H1 (cell line): ENCODE measurements at regions not wholly inside any gene's neighbourhood (a gene's known extent, or its start where the extent isn't known, plus 50 kb on each side); places are given as distances from the start of the nearest gene placed in this dataset.

ENCODE experiments used
- CTCF ChIA-PET: fragments of 300-600 bp; sonication (Branson Sonifier 250); formaldehyde crosslinking; loops from one replicate; lab custom pipeline; 2021; ENCODE audit not compliant: partially characterized antibody; lab: Charles Lee
- POLR2A ChIA-PET: fragments of 300-600 bp; sonication (Branson Sonifier 250); formaldehyde crosslinking; loops from one replicate; lab custom pipeline; 2021; ENCODE audit warnings: inconsistent platforms; ENCODE audit not compliant: partially characterized antibody; lab: Charles Lee
- DNase-seq, 2 experiments: peaks; one replicate each; pipeline versions ENCODE4 v3.0.0 to v3.0.0-alpha.2; 2010 to 2022; ENCODE audit warnings: low spot score in 2 of 2, low read depth in 1 of 2, mixed read lengths in 1 of 2
- FAIRE-seq: peaks from 2 replicates; lab custom pipeline; 2011; peaks lifted over from hg19 to GRCh38; lab: Jason Lieb, UNC
- H2AFZ ChIP-seq: 2 replicates; pipeline ENCODE4 v1.8.1; 2012; ENCODE audit warnings: low read length, inconsistent platforms
- H2AK5ac ChIP-seq: 2 replicates; pipeline ENCODE4 v1.6.1; 2013; ENCODE audit warnings: low read depth, low read length
- H2BK120ac ChIP-seq: replicated peaks from 2 replicates; pipeline ENCODE3; 2013; ENCODE audit warnings: low read depth, low read length, inconsistent platforms
- H2BK12ac ChIP-seq: 2 replicates; pipeline ENCODE4 v1.6.1; 2013; ENCODE audit warnings: low read depth, low read length
- H2BK15ac ChIP-seq: 2 replicates; pipeline ENCODE4 v1.6.1; 2013; ENCODE audit warnings: low read length
- H2BK20ac ChIP-seq: 2 replicates; pipeline ENCODE4 v1.6.1; 2013; ENCODE audit warnings: low read length
- H2BK5ac ChIP-seq: 2 replicates; pipeline ENCODE4 v1.6.1; 2013; ENCODE audit warnings: low read depth, low read length
- H3K14ac ChIP-seq: 2 replicates; pipeline ENCODE4 v1.6.1; 2013; ENCODE audit warnings: inconsistent platforms; ENCODE audit not compliant: insufficient read length
- H3K18ac ChIP-seq: 2 replicates; pipeline ENCODE4 v1.6.1; 2013; ENCODE audit warnings: low read length; ENCODE audit errors: extremely low read depth
- H3K23ac ChIP-seq: 2 replicates; pipeline ENCODE4 v1.6.1; 2013; ENCODE audit warnings: inconsistent platforms; ENCODE audit not compliant: insufficient read length
- H3K23me2 ChIP-seq: 2 replicates; pipeline ENCODE4 v1.6.1; 2013; ENCODE audit warnings: low read depth, low read length
- H3K27ac ChIP-seq: 2 replicates; pipeline ENCODE4 v1.6.1; 2011; ENCODE audit warnings: low read depth, low read length, inconsistent platforms
- H3K27me3 ChIP-seq, 4 experiments: replicated peaks in 1 of 4; 1 replicate in 1 of 4; 2 replicates in 3 of 4; pipeline versions ENCODE4 v1.6.1 to v1.8.1; 2011 to 2013; ENCODE audit warnings: low read length in 3 of 4, mild to moderate bottlenecking in 3 of 4, inconsistent platforms in 2 of 4, mixed read lengths in 2 of 4, moderate library complexity in 1 of 4; ENCODE audit not compliant: control insufficient read depth in 3 of 4, insufficient read depth in 3 of 4; ENCODE audit errors: extremely low read depth in 1 of 4
- H3K36me3 ChIP-seq, 4 experiments: 2 replicates each; pipeline versions ENCODE4 v1.6.1 to v1.8.1; 2011 to 2013; ENCODE audit warnings: mild to moderate bottlenecking in 4 of 4, low read length in 3 of 4, moderate library complexity in 2 of 4, control low read depth in 1 of 4, inconsistent platforms in 1 of 4; ENCODE audit not compliant: insufficient read depth in 4 of 4, control insufficient read depth in 2 of 4
- H3K4ac ChIP-seq: replicated peaks from 2 replicates; pipeline ENCODE3; 2013; ENCODE audit warnings: low read length, low read depth, mixed read lengths, inconsistent platforms; ENCODE audit not compliant: insufficient read length
- H3K4me1 ChIP-seq, 4 experiments: replicated peaks in 1 of 4; 1 replicate in 1 of 4; 2 replicates in 3 of 4; pipeline versions ENCODE4 v1.6.1 to v1.8.1; 2011 to 2013; ENCODE audit warnings: low read length in 3 of 4, inconsistent platforms in 2 of 4, mixed read lengths in 1 of 4; ENCODE audit not compliant: insufficient read depth in 4 of 4, control insufficient read depth in 3 of 4
- H3K4me2 ChIP-seq, 2 experiments: 2 replicates each; pipeline versions ENCODE4 v1.6.1 to v1.8.1; 2011 to 2013; ENCODE audit warnings: low read depth in 2 of 2, low read length in 2 of 2, control low read depth in 1 of 2, inconsistent platforms in 1 of 2, mild to moderate bottlenecking in 1 of 2; ENCODE audit not compliant: insufficient read depth in 1 of 2
- H3K4me3 ChIP-seq, 4 experiments: fragments of 200-600, 300-600 bp in 1 of 4; sonication (generic), shearing (Covaris generic), sonication (Bioruptor Twin) in 1 of 4; 2 replicates each; pipeline versions ENCODE4 v1.5.1 to v1.8.1; 2011 to 2016; ENCODE audit warnings: low read length in 4 of 4, low read depth in 3 of 4, control low read depth in 2 of 4, inconsistent platforms in 2 of 4, mild to moderate bottlenecking in 2 of 4, mixed read lengths in 1 of 4, moderate library complexity in 1 of 4; ENCODE audit not compliant: insufficient read depth in 2 of 4; ENCODE audit errors: extremely low read depth in 1 of 4
- H3K56ac ChIP-seq: replicated peaks from 2 replicates; pipeline ENCODE3; 2013; ENCODE audit warnings: low read depth, mild to moderate bottlenecking, mixed read lengths, low read length, inconsistent platforms; ENCODE audit not compliant: insufficient read length
- H3K79me1 ChIP-seq: 2 replicates; pipeline ENCODE4 v1.6.1; 2013; ENCODE audit warnings: low read depth, low read length, control low read depth
- H3K79me2 ChIP-seq, 2 experiments: 2 replicates each; pipeline versions ENCODE4 v1.6.1 to v1.8.1; 2012 to 2013; ENCODE audit warnings: low read length in 2 of 2, mild to moderate bottlenecking in 2 of 2, inconsistent platforms in 1 of 2; ENCODE audit not compliant: insufficient read depth in 2 of 2, control insufficient read depth in 1 of 2
- H3K9ac ChIP-seq, 4 experiments: replicated peaks in 1 of 4; 1 replicate in 1 of 4; 2 replicates in 3 of 4; pipeline versions ENCODE4 v1.6.1 to v1.8.1; 2011 to 2013; ENCODE audit warnings: low read depth in 3 of 4, low read length in 3 of 4, control low read depth in 2 of 4, mild to moderate bottlenecking in 2 of 4, moderate library complexity in 2 of 4, inconsistent platforms in 1 of 4; ENCODE audit errors: extremely low read depth in 1 of 4
- H3K9me3 ChIP-seq, 2 experiments: 2 replicates each; pipeline versions ENCODE4 v1.6.1 to v1.8.1; 2012 to 2013; ENCODE audit warnings: mild to moderate bottlenecking in 2 of 2, moderate library complexity in 2 of 2, control low read depth in 1 of 2, inconsistent platforms in 1 of 2, low read depth in 1 of 2, low read length in 1 of 2, mixed read lengths in 1 of 2; ENCODE audit not compliant: insufficient read depth in 2 of 2
- H4K20me1 ChIP-seq, 2 experiments: replicated peaks in 1 of 2; 2 replicates each; pipeline versions ENCODE3 to v1.8.1; 2011 to 2013; ENCODE audit warnings: inconsistent platforms in 2 of 2, low read length in 2 of 2, mild to moderate bottlenecking in 1 of 2; ENCODE audit not compliant: insufficient read depth in 2 of 2, control insufficient read depth in 1 of 2
- H4K5ac ChIP-seq: 2 replicates; pipeline ENCODE4 v1.6.1; 2013; ENCODE audit warnings: low read length, low read depth, mixed read lengths, inconsistent platforms; ENCODE audit not compliant: insufficient read length
- H4K8ac ChIP-seq: 2 replicates; pipeline ENCODE4 v1.8.0; 2013; ENCODE audit warnings: mild to moderate bottlenecking, moderate library complexity, low read length, inconsistent platforms; ENCODE audit not compliant: insufficient read depth; ENCODE audit errors: extremely low read depth
- H4K91ac ChIP-seq: replicated peaks from 2 replicates; pipeline ENCODE3; 2013; ENCODE audit warnings: low read length, mixed read lengths, inconsistent platforms; ENCODE audit not compliant: insufficient read length
- CTCF ChIP-seq, 3 experiments: IDR thresholded peaks; 1 replicate in 2 of 3; 2 replicates in 1 of 3; pipeline versions ENCODE4 v1.5.1 to v1.6.1; 2011; ENCODE audit warnings: low read length in 3 of 3, mild to moderate bottlenecking in 3 of 3, inconsistent platforms in 2 of 3, low read depth in 1 of 3, moderate library complexity in 1 of 3; ENCODE audit not compliant: insufficient read depth in 1 of 3; ENCODE audit errors: control extremely low read depth in 1 of 3
- GTF2F1 ChIP-seq: IDR thresholded peaks from 2 replicates; pipeline ENCODE4 v1.6.1; 2012; ENCODE audit warnings: low read depth, low read length, improper control_type of control experiment, borderline replicate concordance
- NRF1 ChIP-seq: IDR thresholded peaks from 2 replicates; pipeline ENCODE4 v1.6.1; 2011; ENCODE audit warnings: mild to moderate bottlenecking, low read depth, low read length, improper control_type of control experiment
- RAD21 ChIP-seq, 2 experiments: IDR thresholded peaks in 1 of 2; conservative IDR thresholded peaks in 1 of 2; 2 replicates each; pipeline ENCODE4 v1.6.1; 2011; ENCODE audit warnings: low read depth in 2 of 2, low read length in 2 of 2, improper control_type of control experiment in 1 of 2, inconsistent platforms in 1 of 2, mild to moderate bottlenecking in 1 of 2, moderate library complexity in 1 of 2
- WGBS, 2 experiments: shearing (Covaris generic) in 1 of 2; methylation state at CpG; one replicate each; pipeline versions ENCODE4 v1.1.6 to v1.1.7; 2013 to 2015; ENCODE audit warnings: low lambda C conversion rate in 2 of 2, mixed read lengths in 2 of 2, inconsistent platforms in 1 of 2, low coverage in 1 of 2, missing lambda C conversion rate in 1 of 2; ENCODE audit not compliant: insufficient replicate concordance in 2 of 2, insufficient coverage in 1 of 2, insufficient read length in 1 of 2; ENCODE audit errors: extremely low coverage in 1 of 2, missing lambda C conversion rate in 1 of 2; 5-methylcytosine and 5-hydroxymethylcytosine counted together

DNA sequence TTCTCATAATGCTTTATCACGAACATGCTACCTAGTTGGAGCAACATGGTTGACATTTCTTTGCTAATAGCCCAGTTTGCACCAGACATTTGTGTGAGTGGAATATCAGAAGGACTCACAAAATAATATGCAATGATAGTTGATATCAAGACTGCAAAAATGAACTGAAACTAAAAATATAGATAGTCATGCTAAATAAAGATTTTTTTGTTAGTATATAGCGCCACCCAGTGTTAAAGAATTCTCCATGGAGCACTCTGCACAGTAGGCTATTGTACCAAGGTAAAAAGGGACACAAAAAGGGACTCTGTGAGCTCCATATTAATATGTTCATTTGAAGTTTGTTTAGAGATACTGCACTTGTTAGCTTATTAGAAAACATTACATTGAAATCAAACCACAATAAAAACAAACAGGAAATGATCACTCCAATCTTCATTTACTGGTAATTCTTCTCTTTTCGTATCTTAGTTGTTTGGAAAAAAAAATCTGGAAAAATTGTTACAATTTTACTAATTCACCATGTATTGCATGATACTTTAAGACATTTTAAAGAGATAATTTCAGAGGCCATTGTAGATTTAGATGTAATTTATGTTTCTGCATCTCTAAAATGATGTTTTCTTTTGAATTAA lies 1509.6 kb downstream of the ADGRL3 start:
- H3K4ac ChIP-seq = no peak overlapping the region
- no peak overlapping the region for H2BK15ac ChIP-seq
- no peak for DNase-seq
- 60% methylated on average over 3 of the region's 3 CpGs; no CpG with 5 or more reads in 1 of the 2 experiments for WGBS, 2 experiments
- H2BK5ac ChIP-seq = no peak overlapping the region
- no peak overlapping the region for H3K4me3 ChIP-seq
- H3K27me3 ChIP-seq = no peaks in the 10 kb centered on the region
- no peak overlapping the region for H3K27ac ChIP-seq
- no peak overlapping the region for H4K5ac ChIP-seq
- H3K79me2 ChIP-seq = no peaks in the 10 kb centered on the region
- H2BK12ac ChIP-seq = no peak overlapping the region
- no peak overlapping the region for H3K14ac ChIP-seq
- H3K56ac ChIP-seq = no peak overlapping the region
- H3K23ac ChIP-seq = no peak overlapping the region
- H3K4me2 ChIP-seq = no peak overlapping the region
- H2BK120ac ChIP-seq = no peak overlapping the region
- no peaks in the 10 kb centered on the region for H3K4me1 ChIP-seq
- H3K9me3 ChIP-seq = no peaks in the 10 kb centered on the region
- H3K79me1 ChIP-seq = no peaks in the 10 kb centered on the region
- no peaks in the 10 kb centered on the region for H3K23me2 ChIP-seq
- H3K18ac ChIP-seq = no peak overlapping the region
- H3K36me3 ChIP-seq = no peaks in the 10 kb centered on the region
- H3K9ac ChIP-seq = no peak overlapping the region
- peak; percentile 60 for FAIRE-seq
- no peak overlapping the region for H2AFZ ChIP-seq
- POLR2A ChIA-PET = interaction anchor here (0.7 kb wide), 1 partner anchor 953 kb away, joined by 3 read pairs; no protein-coding TSS in a partner anchor
- no peak overlapping the region for H2BK20ac ChIP-seq
- H4K8ac ChIP-seq = no peak overlapping the region
- H4K91ac ChIP-seq = no peak overlapping the region
- CTCF ChIA-PET = interaction anchor here (0.5 to 3.4 kb wide), 14 partner anchors 10 to 1181 kb away, joined by 3 to 8 read pairs (median 3); no protein-coding TSS in a partner anchor
- H2AK5ac ChIP-seq = no peak overlapping the region
- H4K20me1 ChIP-seq = no peaks in the 10 kb centered on the region
- TF ChIP-seq NRF1 (no peak), RAD21 (IDR thresholded peaks at IDR 0.05 in 1 of 2, conservative IDR thresholded peaks at IDR 0.05 in 1 of 2; ENCODE audit: low read depth in 2 of 2, low read length in 2 of 2) (peak; percentile 66 to 70), GTF2F1 (no peak), CTCF (IDR thresholded peaks at IDR 0.05; ENCODE audit: control extremely low read depth in 1 of 3, insufficient read depth in 1 of 3, low read depth in 1 of 3, low read length in 3 of 3) (peak in 2 of 3 experiments; percentile 18 to 51; a peak in 2 of 4 replicates)
